HG03457 (cell line): ENCODE measurements at regions not wholly inside any gene's neighbourhood (a gene's known extent, or its start where the extent isn't known, plus 50 kb on each side); places are given as distances from the start of the nearest gene placed in this dataset.

ENCODE experiments used
- ATAC-seq: cut with Tn5 transposase; IDR thresholded peaks from one replicate; pipeline ENCODE4 v1.9.1; 2021; ENCODE audit warnings: moderate number of reproducible peaks; ENCODE audit not compliant: unreplicated experiment

GRCh38 chr4:187174749-187175148 is 451.1 kb upstream of the FAT1 start:
- ATAC-seq = no peak

GRCh38 chr4:187175197-187175596 is 451.5 kb upstream of the FAT1 start:
- ATAC-seq = no peak

GRCh38 chr4:187176261-187176910 is 452.7 kb upstream of the FAT1 start:
- ATAC-seq = no peak

- no peak for ATAC-seq
Measured at GRCh38 chr4:187178084-187178483, 454.4 kb upstream of the FAT1 start.

GRCh38 chr4:187178587-187178986 is 454.9 kb upstream of the FAT1 start:
- ATAC-seq = no peak

- ATAC-seq = no peak
Measured at GRCh38 chr4:187179086-187180058, 455.7 kb upstream of the FAT1 start.

GRCh38 chr4:187181054-187181453 is 457.4 kb upstream of the FAT1 start:
- ATAC-seq = no peak

GRCh38 chr4:187183346-187183745 is 459.7 kb upstream of the FAT1 start:
- ATAC-seq = no peak

- ATAC-seq = no peak
Measured at GRCh38 chr4:187183826-187184225, 460.2 kb upstream of the FAT1 start.

- no peak for ATAC-seq
Measured at GRCh38 chr4:187184508-187184907, 460.9 kb upstream of the FAT1 start.

GRCh38 chr4:187188118-187188517 is 464.5 kb upstream of the FAT1 start:
- ATAC-seq = no peak

GRCh38 chr4:187188741-187189140 is 465.1 kb upstream of the FAT1 start:
- no peak for ATAC-seq

GRCh38 chr4:187190390-187190789 is 466.7 kb upstream of the FAT1 start:
- no peak for ATAC-seq

- no peak for ATAC-seq
Measured at GRCh38 chr4:187191676-187192075, 468.0 kb upstream of the FAT1 start.

- no peak for ATAC-seq
Measured at GRCh38 chr4:187192266-187192665, 468.6 kb upstream of the FAT1 start.

- no peak for ATAC-seq
Measured at GRCh38 chr4:187193141-187193540, 469.5 kb upstream of the FAT1 start.

GRCh38 chr4:187204389-187204918 is 480.8 kb upstream of the FAT1 start:
- ATAC-seq = no peak

GRCh38 chr4:187207931-187208330 is 484.3 kb upstream of the FAT1 start:
- ATAC-seq = no peak

GRCh38 chr4:187208651-187209050 is 485.0 kb upstream of the FAT1 start:
- no peak for ATAC-seq

GRCh38 chr4:187209921-187210613 is 486.4 kb upstream of the FAT1 start:
- ATAC-seq = no peak

GRCh38 chr4:187212446-187213080 is 488.9 kb upstream of the FAT1 start:
- ATAC-seq = no peak
